Dedifferentiated amniotic fluid mesenchymal stem cell (primary cell): ENCODE measurements at regions not wholly inside any gene's neighbourhood (a gene's known extent, or its start where the extent isn't known, plus 50 kb on each side); places are given as distances from the start of the nearest gene placed in this dataset.

Experiments used
- DNase-seq: peaks from one replicate; pipeline ENCODE4 v3.0.0-alpha.2; 2016; ENCODE audit errors: extremely low spot score

DNA sequence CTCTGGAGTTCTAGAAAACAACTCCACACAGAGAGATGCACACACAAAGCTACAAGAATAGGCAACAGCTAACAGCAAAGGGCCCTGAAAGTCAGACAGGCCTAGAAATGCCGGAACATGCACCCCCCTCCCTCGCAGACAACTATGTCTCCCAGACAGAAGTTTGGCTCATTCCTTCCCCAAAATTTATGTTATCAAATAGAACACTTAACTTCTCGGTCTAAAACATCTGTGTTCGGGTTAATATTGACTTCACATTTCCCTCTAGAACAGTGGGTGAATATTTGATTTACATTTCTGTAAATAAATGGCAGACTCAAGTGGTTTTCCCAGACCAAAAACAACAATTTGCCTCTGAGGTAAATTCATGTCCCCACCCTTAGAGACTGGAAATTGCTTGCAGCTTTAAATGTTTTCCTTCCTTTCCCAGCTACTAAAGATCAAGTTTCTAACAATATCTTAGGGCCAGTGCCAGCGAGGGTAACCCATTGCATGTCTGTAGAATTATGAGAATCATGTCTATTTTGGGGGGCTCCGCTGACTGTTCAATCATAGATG lies 92.5 kb upstream of the INHBA start:
- no peak for DNase-seq

- no peak for DNase-seq
Measured at GRCh38 chr7:41793556-41793955, 90.7 kb upstream of the INHBA start.

DNA sequence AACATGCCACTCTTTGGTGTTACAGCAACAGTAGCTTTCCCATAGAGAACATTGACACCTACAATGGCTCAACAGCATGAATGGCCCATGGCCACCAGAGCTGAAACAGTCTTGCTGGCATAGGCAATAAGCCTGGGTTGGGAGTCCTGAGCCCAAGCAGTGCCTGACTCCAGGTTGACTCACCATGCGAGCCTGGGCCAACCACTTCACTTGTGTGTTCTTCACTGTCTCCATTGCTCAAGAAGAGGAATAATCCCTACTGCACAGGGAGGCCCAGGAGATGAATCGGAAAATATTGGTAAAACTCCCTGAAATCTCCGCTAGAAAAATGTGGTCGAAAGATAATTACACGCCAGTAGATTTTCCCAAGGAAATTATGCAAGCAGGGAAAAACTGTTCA lies 89.2 kb upstream of the INHBA start:
- DNase-seq, result no peak

DNA sequence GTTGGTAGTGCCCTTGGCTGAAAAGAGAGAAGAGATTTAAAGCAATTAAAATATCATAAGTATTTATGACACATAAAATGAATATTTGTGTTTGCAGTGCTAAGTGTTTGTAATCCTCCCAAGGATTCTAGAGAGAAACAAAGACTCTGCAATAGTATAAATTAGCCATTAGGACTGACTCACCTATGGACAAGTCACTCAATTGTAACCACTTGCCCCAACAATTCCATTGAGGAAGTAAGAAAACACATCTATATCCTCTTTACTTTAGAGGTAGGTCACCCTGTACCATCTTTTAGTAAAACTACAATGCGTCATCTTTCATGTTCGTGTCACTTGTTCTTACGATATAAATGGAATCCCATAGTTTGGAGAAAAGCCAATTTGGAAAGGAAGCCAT lies 85.7 kb upstream of the INHBA start:
- DNase-seq, result no peak

GRCh38 chr7:41787651-41788350 lies 84.9 kb upstream of the INHBA start:
- DNase-seq, result no peak

GRCh38 chr7:41786944-41787343 lies 84.1 kb upstream of the INHBA start:
- DNase-seq, result no peak

DNA sequence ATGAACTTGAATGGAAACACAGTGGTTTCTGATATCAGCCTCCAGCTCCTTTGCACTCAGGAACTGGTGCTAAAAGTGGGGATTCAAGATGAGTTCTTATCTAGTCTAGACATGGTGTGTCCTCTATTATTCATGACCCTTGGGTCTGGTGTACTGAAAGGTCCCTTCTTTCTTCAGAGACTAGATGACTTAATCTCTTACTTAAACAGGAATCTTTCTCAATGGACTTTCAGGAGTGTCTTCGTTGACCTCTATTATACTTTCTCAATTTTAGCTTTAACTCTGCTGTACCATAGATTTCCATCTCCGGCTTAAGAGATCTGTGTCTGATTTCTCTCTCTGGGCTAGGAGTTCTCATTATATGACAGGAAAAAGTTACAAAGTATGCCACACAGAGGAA lies 83.5 kb upstream of the INHBA start:
- no peak for DNase-seq

DNA sequence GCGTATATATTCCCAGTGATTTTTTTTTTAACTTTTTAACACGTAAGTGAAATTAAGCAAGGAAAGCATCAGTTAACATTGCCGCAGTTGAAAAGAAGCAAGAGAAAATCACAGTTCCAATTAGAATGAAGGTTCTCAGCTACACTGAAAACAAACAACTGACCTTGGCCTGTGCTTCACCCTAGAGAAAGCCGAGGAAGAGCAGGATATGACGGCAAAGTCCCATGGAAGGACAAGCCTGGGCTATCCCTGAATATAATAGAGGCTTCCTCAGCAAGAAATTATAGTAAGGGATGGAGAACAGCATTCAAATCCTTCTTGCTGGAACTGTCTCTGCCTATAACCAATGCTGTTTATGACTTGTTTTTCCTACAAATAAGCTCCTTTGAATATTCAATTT lies 83.0 kb upstream of the INHBA start:
- DNase-seq, result no peak

- no peak for DNase-seq
Measured at GRCh38 chr7:41785265-41785664, 82.4 kb upstream of the INHBA start.

GRCh38 chr7:41779918-41780317 lies 77.0 kb upstream of the INHBA start:
- DNase-seq, result no peak

DNA sequence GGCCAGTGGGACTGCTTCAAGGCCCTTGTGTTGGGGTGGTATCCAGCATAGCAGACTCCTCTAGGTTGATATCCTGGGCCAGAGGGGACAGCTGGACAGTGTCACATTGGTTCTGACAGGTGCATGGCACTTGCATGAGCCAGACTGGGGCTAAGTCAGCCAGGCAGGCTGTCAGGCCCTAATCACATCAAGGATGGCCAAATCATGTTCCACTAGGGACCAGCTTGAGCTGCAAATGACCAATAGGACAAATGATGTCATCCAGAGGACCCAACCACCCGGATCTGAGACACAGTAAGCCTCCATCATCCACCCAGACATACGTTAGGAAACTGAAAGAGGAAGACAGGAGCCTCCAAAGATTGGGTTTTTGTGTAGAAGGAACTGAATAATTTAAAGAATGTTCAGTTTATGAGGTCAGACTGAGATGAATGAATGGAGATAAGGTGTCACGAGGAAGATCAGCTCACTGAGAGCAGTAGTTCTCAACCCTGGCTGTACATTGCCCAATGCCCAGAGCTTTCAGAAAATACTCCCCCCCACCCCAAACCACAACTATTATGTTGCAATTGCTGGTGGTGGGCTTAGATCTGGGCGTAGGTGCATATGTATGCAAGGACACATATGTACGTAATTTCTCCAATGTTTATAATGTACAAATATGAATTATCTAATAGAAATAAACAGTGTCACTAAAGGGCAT lies 75.2 kb upstream of the INHBA start:
- no peak for DNase-seq

DNA sequence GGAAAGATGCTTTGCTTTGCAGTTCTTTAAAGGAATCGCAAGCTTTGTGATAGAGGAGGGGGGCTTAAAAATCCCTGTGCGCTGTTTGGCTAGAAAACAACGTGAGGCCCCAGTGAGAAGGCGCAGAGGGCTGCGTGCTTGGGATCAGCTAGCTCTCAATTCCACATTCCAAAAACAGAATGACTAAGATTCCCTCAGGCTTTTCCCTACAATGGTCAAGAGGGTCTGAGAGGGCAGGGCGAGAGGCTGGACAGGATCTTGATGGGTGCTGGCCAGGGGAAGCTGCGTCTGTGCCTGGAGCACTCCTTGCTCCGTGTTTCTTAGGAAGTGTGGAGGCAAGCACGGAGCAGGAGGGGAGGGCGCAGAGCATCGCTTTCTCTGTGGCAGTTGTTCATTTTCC lies 72.1 kb upstream of the INHBA start:
- no peak for DNase-seq

DNA sequence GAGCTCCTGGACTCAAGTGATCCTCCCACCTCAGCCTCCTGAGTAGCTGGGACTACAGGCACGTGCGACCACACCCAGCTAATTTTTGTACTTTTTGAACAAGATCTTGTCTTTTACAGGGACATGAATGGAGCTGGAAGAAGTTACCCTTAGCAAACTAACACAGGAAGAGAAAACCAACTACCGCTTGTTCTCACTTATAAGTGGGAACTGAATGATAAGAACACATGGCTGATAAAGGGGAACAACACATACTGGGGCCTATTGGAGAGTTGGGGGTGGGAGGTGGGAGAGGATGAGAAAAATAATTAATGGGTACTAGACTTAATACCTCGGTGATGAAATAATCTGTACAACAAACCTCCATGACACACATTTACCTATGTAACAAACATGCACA lies 70.9 kb upstream of the INHBA start:
- DNase-seq, result no peak

DNA sequence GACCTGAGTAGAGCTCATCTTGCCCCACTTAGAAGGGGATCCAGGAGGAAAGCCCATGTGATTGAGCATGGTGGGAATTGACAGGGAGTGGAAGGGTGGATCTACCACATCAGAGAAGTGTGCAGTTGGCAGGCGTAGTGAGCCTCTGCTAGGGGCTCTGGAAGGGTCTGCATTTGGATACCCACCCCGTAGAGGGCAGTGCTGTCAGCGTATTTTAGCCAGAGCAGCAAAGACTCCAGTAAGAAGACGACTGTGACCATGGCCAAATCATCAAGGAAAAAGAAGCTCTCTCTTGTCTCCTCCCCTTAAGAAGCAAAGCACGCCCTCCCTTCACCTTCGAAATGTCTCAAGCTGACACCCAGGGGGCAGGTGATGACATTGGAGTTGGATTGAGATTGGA lies 68.8 kb upstream of the INHBA start:
- DNase-seq, result no peak

- no peak for DNase-seq
Measured at GRCh38 chr7:41769162-41769561, 66.3 kb upstream of the INHBA start.

DNA sequence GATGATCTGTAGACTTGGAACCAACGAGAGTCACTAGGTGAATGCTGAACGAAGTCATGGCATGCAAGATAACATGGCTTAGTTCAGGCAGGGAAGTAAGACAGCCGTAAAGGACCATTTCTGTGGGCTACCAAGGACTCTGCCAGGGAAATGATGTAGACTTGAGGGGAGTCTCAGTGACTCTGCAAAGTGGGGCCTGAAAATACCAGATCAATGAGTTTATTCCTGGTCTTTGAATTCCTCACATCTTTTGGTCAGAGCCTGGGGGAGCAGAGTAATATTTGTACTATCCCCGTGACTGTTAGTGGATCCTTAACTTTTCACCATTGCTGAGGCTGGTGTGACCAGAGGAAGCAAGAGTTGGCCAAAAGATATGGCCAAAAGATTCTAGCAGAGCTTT lies 60.7 kb upstream of the INHBA start:
- no peak for DNase-seq

- no peak for DNase-seq
Measured at GRCh38 chr7:41762641-41763040, 59.8 kb upstream of the INHBA start.

GRCh38 chr7:41760293-41760692 lies 57.4 kb upstream of the INHBA start:
- DNase-seq, result no peak

DNA sequence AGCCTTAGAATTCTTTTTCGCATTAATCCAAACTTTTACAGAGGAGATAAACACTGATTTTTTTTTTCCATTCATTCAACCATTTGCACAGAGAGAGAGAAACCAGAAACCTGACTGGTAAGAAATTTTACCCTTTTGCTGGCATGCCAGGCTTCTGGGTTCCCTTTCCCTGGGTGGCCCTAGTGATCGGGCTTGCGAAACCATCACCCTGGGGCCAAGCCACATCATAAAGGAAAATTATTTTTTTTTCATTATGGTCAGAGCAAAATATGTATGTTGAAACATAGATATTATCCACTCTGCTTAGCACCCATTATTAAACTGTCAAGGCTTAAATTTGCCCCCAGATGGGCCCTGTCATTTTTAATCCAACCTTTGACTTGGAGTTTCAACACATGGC lies 55.4 kb upstream of the INHBA start:
- no peak for DNase-seq

- DNase-seq, result no peak
Measured at GRCh38 chr7:41756650-41757182, 53.8 kb upstream of the INHBA start.

- DNase-seq, result no peak
Measured at GRCh38 chr7:41755096-41755495, 52.2 kb upstream of the INHBA start.

- DNase-seq, result no peak
Measured at GRCh38 chr7:41754046-41754445, 51.2 kb upstream of the INHBA start.
